Naive thymus-derived CD8-positive, alpha-beta T cell (primary cell): ENCODE measurements at regions not wholly inside any gene's neighbourhood (a gene's known extent, or its start where the extent isn't known, plus 50 kb on each side); places are given as distances from the start of the nearest gene placed in this dataset.

ENCODE experiments used
- ATAC-seq, 2 donors: fragments of 150-1000 bp; cut with Tn5 transposase in 1 of 2; sonication (Bioruptor Pico), chemical (Tn5 transposase) in 1 of 2; 1 replicate in 1 of 2; 2 replicates in 1 of 2; pipeline ENCODE4 v1.10.0; 2021; ENCODE audit warnings: mild to moderate bottlenecking in 2 of 2, moderate library complexity in 2 of 2
- POLR2A ChIA-PET: fragments of 350-600 bp; sonication (Branson Sonifier 250); formaldehyde crosslinking; loops from one replicate; lab custom pipeline; 2021; ENCODE audit warnings: antibody characterized with exemption; lab: Charles Lee
- DNase-seq, 10 donors: peaks; one replicate each; pipeline versions ENCODE4 v3.0.0 to v3.0.0-alpha.2; 2020 to 2022
- H3K27ac Mint-ChIP-seq, 10 donors: one replicate each; pipeline ENCODE4 v1.8.0; 2020 to 2022; ENCODE audit warnings: mild to moderate bottlenecking in 10 of 10, mixed read lengths in 10 of 10, moderate library complexity in 4 of 10, inconsistent platforms in 1 of 10
- H3K27me3 Mint-ChIP-seq, 5 donors: one replicate each; pipeline ENCODE4 v1.8.0; 2021 to 2022; ENCODE audit warnings: mixed read lengths in 5 of 5
- H3K36me3 Mint-ChIP-seq, 3 donors: one replicate each; pipeline ENCODE4 v1.8.0; 2020 to 2022; ENCODE audit warnings: mixed read lengths in 3 of 3, mild to moderate bottlenecking in 2 of 3, inconsistent platforms in 1 of 3
- H3K4me1 Mint-ChIP-seq, 4 donors: one replicate each; pipeline ENCODE4 v1.8.0; 2021 to 2022; ENCODE audit warnings: mixed read lengths in 4 of 4
- H3K4me3 Mint-ChIP-seq, 10 donors: one replicate each; pipeline ENCODE4 v1.8.0; 2020 to 2022; ENCODE audit warnings: mild to moderate bottlenecking in 10 of 10, mixed read lengths in 10 of 10, moderate library complexity in 6 of 10, inconsistent platforms in 1 of 10
- H3K9me3 Mint-ChIP-seq, 9 donors: one replicate each; pipeline ENCODE4 v1.8.0; 2020 to 2022; ENCODE audit warnings: mixed read lengths in 9 of 9, mild to moderate bottlenecking in 3 of 9, inconsistent platforms in 1 of 9, moderate library complexity in 1 of 9

DNA sequence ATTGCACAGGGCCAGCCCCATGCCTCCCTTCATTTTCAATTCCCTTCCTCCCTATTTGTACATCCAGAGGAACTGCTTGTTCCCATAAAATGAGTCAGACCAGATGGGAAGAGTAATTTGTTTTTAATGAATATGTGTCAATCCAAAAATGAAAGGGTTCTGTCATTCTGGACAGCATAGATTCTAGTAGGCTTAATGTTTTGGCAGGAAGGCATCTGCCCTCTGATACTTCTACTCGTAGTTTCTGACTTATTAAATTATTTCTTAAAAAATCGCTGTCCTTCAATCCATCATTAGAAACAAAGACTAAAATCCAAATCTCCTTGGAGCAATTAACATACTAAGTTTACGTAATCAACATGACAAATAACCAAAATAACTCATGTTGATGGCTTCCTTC, 665.5 kb downstream of the TENT5A start:
- DNase-seq (no peak), ATAC-seq (no peak)
- POLR2A ChIA-PET: no interaction called here
- no peaks in the 10 kb centered on the region for H3K36me3 Mint-ChIP-seq
- H3K27me3 Mint-ChIP-seq: no peaks in the 10 kb centered on the region
- H3K9me3 Mint-ChIP-seq: peaks cover 0 to 10% (median 0%) of the 10 kb centered on the region in 9 donors
- H3K4me1 Mint-ChIP-seq: no peaks in the 10 kb centered on the region
- no peak overlapping the region for H3K4me3 Mint-ChIP-seq
- H3K27ac Mint-ChIP-seq: no peak overlapping the region

DNA sequence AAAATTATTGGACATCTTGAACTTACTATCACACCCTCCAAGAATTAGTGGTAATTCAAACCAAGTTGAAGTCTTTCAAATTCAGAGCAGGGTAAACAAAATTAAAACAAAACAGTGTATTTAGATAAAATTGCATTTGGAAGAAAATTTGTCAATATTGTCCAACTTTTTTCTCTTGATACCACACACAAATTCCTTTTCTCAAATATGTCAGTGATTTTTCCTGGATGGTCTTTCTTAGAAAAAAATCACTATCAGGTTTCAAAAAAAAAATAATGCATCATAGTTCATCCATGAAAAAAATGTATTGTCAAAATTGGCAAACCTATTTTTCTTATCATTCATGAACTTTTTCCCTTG, 667.1 kb downstream of the TENT5A start:
- H3K36me3 Mint-ChIP-seq: no peaks in the 10 kb centered on the region
- no peak overlapping the region for H3K4me3 Mint-ChIP-seq
- POLR2A ChIA-PET: no interaction called here
- peaks cover 0 to 10% (median 0%) of the 10 kb centered on the region in 9 donors for H3K9me3 Mint-ChIP-seq
- ATAC-seq (no peak), DNase-seq (no peak)
- no peaks in the 10 kb centered on the region for H3K4me1 Mint-ChIP-seq
- no peak overlapping the region for H3K27ac Mint-ChIP-seq
- no peaks in the 10 kb centered on the region for H3K27me3 Mint-ChIP-seq

DNA sequence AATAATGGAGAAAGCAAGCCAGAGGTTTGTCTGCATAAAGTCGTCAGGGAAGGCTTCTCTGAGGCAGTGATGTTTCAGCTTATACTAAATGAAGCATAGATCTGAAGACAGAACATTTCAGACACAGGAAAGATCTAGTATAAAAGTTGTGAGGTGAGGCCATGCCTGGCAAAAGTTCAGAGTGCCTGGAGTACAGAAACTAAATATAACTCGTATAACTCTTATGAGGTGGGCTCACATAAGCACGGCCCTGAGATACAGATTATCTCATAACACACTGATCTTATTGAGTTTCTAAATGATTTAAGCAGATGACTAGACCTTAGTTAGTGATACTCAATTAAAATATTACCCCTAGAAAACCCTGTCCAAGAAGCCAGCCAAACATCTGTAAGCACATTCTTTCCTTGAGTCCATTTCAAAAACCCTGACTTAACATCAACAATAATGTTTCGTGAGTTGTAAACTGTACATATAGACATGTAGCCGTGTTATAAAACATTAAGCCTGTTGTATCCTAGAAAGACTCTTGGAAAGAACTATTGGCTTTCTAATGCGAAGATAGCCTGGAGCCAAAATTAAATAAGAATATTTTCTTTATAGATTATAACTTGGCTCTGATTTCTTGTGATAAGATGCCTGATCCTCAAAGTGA, 667.6 kb downstream of the TENT5A start:
- H3K9me3 Mint-ChIP-seq: peaks cover 0 to 10% (median 1%) of the 10 kb centered on the region in 9 donors
- POLR2A ChIA-PET: no interaction called here

DNA sequence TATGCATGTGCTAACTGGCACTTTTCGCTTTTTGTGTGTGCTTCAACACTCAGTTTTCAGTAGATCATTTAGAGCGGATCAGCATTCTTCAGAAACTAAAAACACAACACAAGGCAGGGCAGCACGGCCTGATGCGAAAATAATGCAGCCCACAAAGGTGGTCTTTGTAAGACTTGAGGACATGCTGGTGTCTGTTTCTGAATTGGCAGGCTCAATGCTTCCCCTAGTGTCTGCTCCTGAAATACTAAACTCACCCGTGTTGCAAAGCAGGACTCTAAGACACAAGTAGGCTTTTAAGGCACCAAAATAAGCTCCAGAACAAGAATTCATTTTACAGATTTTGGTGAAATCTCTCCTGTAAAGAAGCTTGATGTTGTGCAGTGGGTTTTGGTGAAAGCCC, 676.5 kb downstream of the TENT5A start:
- Mint-ChIP-seq H3K27me3 (no peaks in the 10 kb centered on the region), H3K4me1 (no peaks in the 10 kb centered on the region), H3K4me3 (no peak overlapping the region), H3K27ac (no peak overlapping the region), H3K9me3 (peaks cover 0 to 9% (median 2%) of the 10 kb centered on the region in 9 donors), H3K36me3 (no peaks in the 10 kb centered on the region)
- ATAC-seq (no peak), DNase-seq (no peak)
- POLR2A ChIA-PET: no interaction called here

More for the DNA sequence above, 667.6 kb downstream of the TENT5A start:
- Mint-ChIP-seq H3K4me1 (no peaks in the 10 kb centered on the region), H3K36me3 (no peaks in the 10 kb centered on the region), H3K4me3 (no peak overlapping the region), H3K27ac (no peak overlapping the region), H3K27me3 (no peaks in the 10 kb centered on the region)
- ATAC-seq (no peak), DNase-seq (no peak)

DNA sequence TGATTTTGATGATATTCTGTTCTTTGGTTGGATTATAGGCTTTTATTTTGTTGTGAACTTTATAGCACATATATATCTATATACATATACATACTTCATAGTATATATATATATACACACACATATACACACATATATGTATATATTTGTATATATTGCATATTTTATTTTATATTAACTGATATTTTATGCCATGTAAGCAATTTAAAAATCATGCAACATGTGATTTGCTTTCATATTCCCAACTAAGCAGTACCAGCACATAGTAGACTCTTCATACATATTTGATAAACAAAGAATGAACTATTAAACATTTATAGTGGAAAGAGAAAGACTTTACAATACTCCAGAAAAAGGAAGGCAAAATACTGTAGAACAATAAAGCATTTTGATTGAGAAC, 679.2 kb downstream of the TENT5A start:
- Mint-ChIP-seq H3K36me3 (no peaks in the 10 kb centered on the region), H3K27me3 (no peaks in the 10 kb centered on the region), H3K4me3 (no peak overlapping the region), H3K9me3 (peaks cover 0 to 7% (median 2%) of the 10 kb centered on the region in 9 donors), H3K4me1 (no peaks in the 10 kb centered on the region), H3K27ac (no peak overlapping the region)
- POLR2A ChIA-PET: no interaction called here
- no peak for ATAC-seq
- DNase-seq: no peak

DNA sequence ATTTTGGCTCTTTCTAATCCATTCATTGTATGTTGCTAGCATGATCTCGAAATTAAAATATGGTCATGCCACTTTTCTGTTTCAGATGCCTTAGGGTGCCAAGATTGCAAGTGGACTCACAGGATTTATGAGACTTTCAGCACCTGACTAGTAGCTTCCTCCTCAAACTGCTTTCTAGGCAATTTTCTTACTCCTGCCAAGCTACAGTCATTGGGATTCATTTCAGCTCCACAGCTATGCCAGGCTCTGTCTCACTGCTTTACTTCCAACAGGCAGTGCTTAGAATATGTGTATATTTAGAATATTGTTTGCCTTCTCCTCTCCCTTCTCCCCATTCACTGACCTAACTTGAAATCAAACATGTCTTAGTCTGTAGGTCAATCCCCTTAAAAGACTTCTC, 681.4 kb downstream of the TENT5A start:
- no peak overlapping the region for H3K27ac Mint-ChIP-seq
- H3K4me1 Mint-ChIP-seq: no peaks in the 10 kb centered on the region
- H3K9me3 Mint-ChIP-seq: peaks cover 0 to 7% (median 2%) of the 10 kb centered on the region in 9 donors
- ATAC-seq: no peak
- no peaks in the 10 kb centered on the region for H3K36me3 Mint-ChIP-seq
- H3K4me3 Mint-ChIP-seq: no peak overlapping the region
- no peak for DNase-seq
- POLR2A ChIA-PET: no interaction called here
- no peaks in the 10 kb centered on the region for H3K27me3 Mint-ChIP-seq

DNA sequence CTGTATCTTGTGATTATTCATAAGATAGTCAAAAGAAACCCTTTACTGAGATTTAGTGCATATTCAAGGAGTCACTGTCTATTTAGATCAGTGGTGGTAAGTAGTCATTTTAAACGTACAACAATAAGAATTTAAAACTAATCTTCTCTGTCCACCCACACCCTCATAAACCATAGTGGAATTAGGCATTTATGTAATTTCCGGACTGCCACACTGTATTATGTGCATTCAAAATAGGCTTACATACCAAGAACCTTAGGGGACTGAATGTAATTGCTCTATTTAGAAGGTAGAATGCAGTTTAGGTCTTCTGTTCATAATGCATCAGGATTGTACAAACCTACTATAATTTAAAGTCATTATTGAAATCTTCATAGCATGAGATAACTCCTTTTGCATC, 685.4 kb downstream of the TENT5A start:
- POLR2A ChIA-PET: no interaction called here
- no peaks in the 10 kb centered on the region for H3K27me3 Mint-ChIP-seq

GRCh38 chr6:81063891-81064290, 688.6 kb downstream of the TENT5A start:
- H3K27me3 Mint-ChIP-seq: no peaks in the 10 kb centered on the region
- peaks cover 0 to 7% (median 0%) of the 10 kb centered on the region in 9 donors for H3K9me3 Mint-ChIP-seq
- no peaks in the 10 kb centered on the region for H3K4me1 Mint-ChIP-seq
- no peak for DNase-seq
- no peak for ATAC-seq
- no peak overlapping the region for H3K27ac Mint-ChIP-seq
- no peaks in the 10 kb centered on the region for H3K36me3 Mint-ChIP-seq
- POLR2A ChIA-PET: no interaction called here
- no peak overlapping the region for H3K4me3 Mint-ChIP-seq

More for the DNA sequence above, 685.4 kb downstream of the TENT5A start:
- no peaks in the 10 kb centered on the region for H3K36me3 Mint-ChIP-seq
- H3K4me3 Mint-ChIP-seq: no peak overlapping the region
- ATAC-seq (no peak), DNase-seq (no peak)
- H3K4me1 Mint-ChIP-seq: no peaks in the 10 kb centered on the region
- peaks cover 0 to 5% (median 2%) of the 10 kb centered on the region in 9 donors for H3K9me3 Mint-ChIP-seq
- no peak overlapping the region for H3K27ac Mint-ChIP-seq

GRCh38 chr6:81054036-81054435, 698.4 kb downstream of the TENT5A start:
- Mint-ChIP-seq H3K27ac (no peak overlapping the region), H3K4me1 (no peaks in the 10 kb centered on the region), H3K27me3 (no peaks in the 10 kb centered on the region), H3K4me3 (no peak overlapping the region), H3K36me3 (no peaks in the 10 kb centered on the region), H3K9me3 (peaks cover 0 to 3% (median 0%) of the 10 kb centered on the region in 9 donors)
- POLR2A ChIA-PET: no interaction called here
- no peak for ATAC-seq
- DNase-seq: no peak

- no peak for DNase-seq
- POLR2A ChIA-PET: no interaction called here
Measured at GRCh38 chr6:81051952-81052351, 700.5 kb downstream of the TENT5A start.

DNA sequence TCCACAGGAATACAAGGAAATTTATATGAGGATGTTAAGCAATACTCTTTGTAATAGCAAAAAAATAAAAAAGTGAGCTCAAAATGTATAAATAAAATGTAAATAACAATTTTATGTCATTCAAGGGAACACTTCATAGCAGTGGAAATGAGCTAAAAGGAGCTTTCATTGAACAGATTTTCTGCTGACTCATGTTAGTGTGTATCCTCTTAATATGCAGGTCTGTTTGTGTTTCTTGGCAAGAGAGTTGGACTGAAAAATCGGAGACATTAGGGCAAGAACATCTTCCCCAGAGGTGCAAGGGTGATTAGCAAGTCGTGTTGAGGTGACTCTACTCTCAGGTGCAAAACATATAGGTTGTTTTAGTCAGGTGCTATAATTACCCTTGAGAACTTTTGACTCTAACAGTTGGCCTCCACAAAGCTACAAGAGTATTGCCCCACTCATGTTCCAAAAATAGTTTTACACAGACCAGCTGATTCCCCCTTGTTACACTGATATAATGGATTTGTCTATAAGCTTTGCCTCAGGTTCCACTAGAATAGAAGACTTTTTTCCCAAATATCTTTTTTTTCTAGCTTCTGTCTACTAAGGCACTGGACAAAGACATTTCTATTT, 702.9 kb downstream of the TENT5A start:
- H3K4me1 Mint-ChIP-seq: no peaks in the 10 kb centered on the region
- H3K27ac Mint-ChIP-seq: no peak overlapping the region
- DNase-seq (no peak), ATAC-seq (no peak)
- POLR2A ChIA-PET: no interaction called here
- H3K4me3 Mint-ChIP-seq: no peak overlapping the region
- H3K9me3 Mint-ChIP-seq: peaks cover 0 to 12% (median 0%) of the 10 kb centered on the region in 9 donors
- no peaks in the 10 kb centered on the region for H3K36me3 Mint-ChIP-seq
- no peaks in the 10 kb centered on the region for H3K27me3 Mint-ChIP-seq

More at GRCh38 chr6:81051952-81052351, 700.5 kb downstream of the TENT5A start:
- Mint-ChIP-seq H3K27me3 (no peaks in the 10 kb centered on the region), H3K4me1 (no peaks in the 10 kb centered on the region), H3K36me3 (no peaks in the 10 kb centered on the region), H3K4me3 (no peak overlapping the region), H3K27ac (no peak overlapping the region), H3K9me3 (peaks cover 0 to 3% (median 0%) of the 10 kb centered on the region in 9 donors)
- ATAC-seq: no peak

GRCh38 chr6:81031416-81031815, 721.1 kb downstream of the TENT5A start:
- Mint-ChIP-seq H3K9me3 (peaks cover 0 to 9% (median 3%) of the 10 kb centered on the region in 9 donors), H3K4me3 (no peak overlapping the region), H3K36me3 (no peaks in the 10 kb centered on the region), H3K4me1 (peaks cover 0 to 1% (median 0%) of the 10 kb centered on the region in 4 donors), H3K27ac (no peak overlapping the region), H3K27me3 (no peaks in the 10 kb centered on the region)
- ATAC-seq (no peak), DNase-seq (no peak)
- POLR2A ChIA-PET: interaction anchor here (0.6 kb wide), 1 partner anchor 9 kb away, joined by 4 read pairs; no protein-coding TSS in a partner anchor

DNA sequence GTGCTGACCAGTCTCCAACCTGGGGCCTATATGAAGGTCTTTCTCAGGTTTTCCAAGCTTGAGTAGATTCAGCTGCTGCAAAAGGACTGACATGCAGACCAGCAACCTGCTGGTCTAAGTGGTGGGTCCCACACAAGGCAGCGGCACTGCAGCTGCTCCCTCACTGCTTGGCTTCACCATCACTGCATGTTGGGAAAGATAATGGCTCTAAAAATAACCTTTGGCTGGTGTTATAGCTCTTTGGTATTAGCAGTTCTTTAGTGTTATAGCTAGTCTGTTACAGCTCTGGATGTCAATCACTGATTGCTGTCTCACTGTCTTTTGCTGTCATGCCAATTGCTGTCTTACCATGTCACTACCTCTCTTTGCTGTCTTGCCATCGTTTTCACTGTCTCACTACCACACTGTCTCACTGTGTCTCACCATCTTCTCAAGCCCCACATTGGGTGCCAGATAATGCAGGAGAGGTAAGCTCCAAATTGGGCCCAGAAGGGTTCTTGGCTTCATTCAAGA, 726.4 kb downstream of the TENT5A start:
- Mint-ChIP-seq H3K4me3 (no peak overlapping the region), H3K9me3 (peaks cover 0 to 13% (median 7%) of the 10 kb centered on the region in 9 donors), H3K36me3 (no peaks in the 10 kb centered on the region), H3K27ac (no peak overlapping the region), H3K27me3 (no peaks in the 10 kb centered on the region), H3K4me1 (peaks cover 0 to 1% (median 0%) of the 10 kb centered on the region in 4 donors)
- POLR2A ChIA-PET: no interaction called here
- DNase-seq (no peak), ATAC-seq (no peak)
